HUES6 (cell line): ENCODE measurements at regions not wholly inside any gene's neighbourhood (a gene's known extent, or its start where the extent isn't known, plus 50 kb on each side); places are given as distances from the start of the nearest gene placed in this dataset.
"Not testable (repeated sequence)": the region's sequence is repeated elsewhere in the genome, so short reads cannot be mapped to it uniquely, and the experiment has no call there.

Experiments used
- H3K27ac ChIP-seq: 2 replicates; pipeline ENCODE4 v1.7.0; 2013; ENCODE audit warnings: low read depth, mild to moderate bottlenecking, low read length, inconsistent platforms
- H3K27me3 ChIP-seq: 2 replicates; pipeline ENCODE4 v1.6.1; 2013; ENCODE audit warnings: low read length; ENCODE audit not compliant: control insufficient read depth, insufficient read depth
- H3K36me3 ChIP-seq: 2 replicates; pipeline ENCODE4 v1.6.1; 2013; ENCODE audit warnings: low read length; ENCODE audit not compliant: control insufficient read depth, insufficient read depth
- H3K4me1 ChIP-seq: 2 replicates; pipeline ENCODE4 v1.6.1; 2013; ENCODE audit warnings: low read length; ENCODE audit not compliant: control insufficient read depth, insufficient read depth
- H3K4me3 ChIP-seq: 2 replicates; pipeline ENCODE4 v1.5.1; 2013; ENCODE audit warnings: low read depth, low read length
- H3K9ac ChIP-seq: one replicate; pipeline ENCODE4 v1.6.1; 2013; ENCODE audit warnings: mild to moderate bottlenecking, low read length
- H3K9me3 ChIP-seq: 2 replicates; pipeline ENCODE4 v1.6.1; 2013; ENCODE audit warnings: low read depth, low read length; ENCODE audit not compliant: control insufficient read depth, insufficient read depth

GRCh38 chr16:87207509-87207908, 109.7 kb downstream of the C16orf95 start:
- H3K36me3 ChIP-seq, result no peaks in the 10 kb centered on the region
- 0 out of 2 replicates have a peak, but pooled peaks cover 2% of the 10 kb centered on the region for H3K27me3 ChIP-seq
- no peak overlapping the region for H3K4me3 ChIP-seq
- no peak overlapping the region for H3K9ac ChIP-seq
- H3K27ac ChIP-seq, result no peak overlapping the region
- peaks cover 7% of the 10 kb centered on the region for H3K4me1 ChIP-seq
- peaks cover 9% of the 10 kb centered on the region for H3K9me3 ChIP-seq

GRCh38 chr16:87207965-87208364, 109.2 kb downstream of the C16orf95 start:
- Histone ChIP-seq H3K36me3 (no peaks in the 10 kb centered on the region), H3K27me3 (no peaks in the 10 kb centered on the region), H3K9ac (no peak overlapping the region), H3K4me1 (peaks cover 7% of the 10 kb centered on the region), H3K9me3 (peaks cover 9% of the 10 kb centered on the region), H3K4me3 (no peak overlapping the region), H3K27ac (no peak overlapping the region)

- peaks cover 15% of the 10 kb centered on the region for H3K9me3 ChIP-seq
- not testable (repeated sequence) for H3K4me1 ChIP-seq, H3K4me3 ChIP-seq, H3K27ac ChIP-seq, H3K36me3 ChIP-seq, H3K9ac ChIP-seq, H3K27me3 ChIP-seq
These were observed 108.2 kb downstream of the C16orf95 start for GRCh38 chr16:87208968-87209367.

GRCh38 chr16:87209808-87210512, 107.2 kb downstream of the C16orf95 start:
- no peaks in the 10 kb centered on the region for H3K36me3 ChIP-seq
- H3K27ac ChIP-seq, result no peak overlapping the region
- H3K27me3 ChIP-seq, result no peaks in the 10 kb centered on the region; the same call in 1 of the 2 replicates
- peaks cover 7% of the 10 kb centered on the region for H3K4me1 ChIP-seq
- peaks cover 24% of the 10 kb centered on the region for H3K9me3 ChIP-seq
- no peak overlapping the region for H3K9ac ChIP-seq
- H3K4me3 ChIP-seq, result no peak overlapping the region

GRCh38 chr16:87210894-87211293, 106.3 kb downstream of the C16orf95 start:
- Histone ChIP-seq H3K27me3 (no peaks in the 10 kb centered on the region; the same call in 1 of the 2 replicates), H3K4me1 (peaks cover 7% of the 10 kb centered on the region), H3K27ac (no peak overlapping the region), H3K9ac (no peak overlapping the region), H3K36me3 (no peaks in the 10 kb centered on the region), H3K4me3 (no peak overlapping the region), H3K9me3 (peaks cover 24% of the 10 kb centered on the region)

GRCh38 chr16:87212026-87212425, 105.2 kb downstream of the C16orf95 start:
- H3K4me3 ChIP-seq, result no peak overlapping the region
- no peak overlapping the region for H3K9ac ChIP-seq
- peaks cover 7% of the 10 kb centered on the region for H3K4me1 ChIP-seq
- peaks cover 24% of the 10 kb centered on the region for H3K9me3 ChIP-seq
- H3K36me3 ChIP-seq, result no peaks in the 10 kb centered on the region
- no peaks in the 10 kb centered on the region; the same call in 1 of the 2 replicates for H3K27me3 ChIP-seq
- no peak overlapping the region for H3K27ac ChIP-seq

- H3K27me3 ChIP-seq, result no peaks in the 10 kb centered on the region; the same call in 1 of the 2 replicates
- H3K9ac ChIP-seq, result no peak overlapping the region
- peaks cover 24% of the 10 kb centered on the region for H3K9me3 ChIP-seq
- no peak overlapping the region for H3K27ac ChIP-seq
- no peaks in the 10 kb centered on the region for H3K36me3 ChIP-seq
- H3K4me1 ChIP-seq, result no peaks in the 10 kb centered on the region
- no peak overlapping the region for H3K4me3 ChIP-seq
These were observed 103.7 kb downstream of the C16orf95 start for GRCh38 chr16:87213536-87213935.

GRCh38 chr16:87216148-87216840, 100.9 kb downstream of the C16orf95 start:
- Histone ChIP-seq H3K27ac (no peak overlapping the region), H3K4me3 (no peak overlapping the region), H3K36me3 (no peaks in the 10 kb centered on the region), H3K9me3 (peaks cover 15% of the 10 kb centered on the region; the same call in 1 of the 2 replicates), H3K4me1 (no peaks in the 10 kb centered on the region), H3K27me3 (no peaks in the 10 kb centered on the region; the same call in 1 of the 2 replicates), H3K9ac (no peak overlapping the region)

GRCh38 chr16:87216841-87217275, 100.3 kb downstream of the C16orf95 start:
- no peaks in the 10 kb centered on the region for H3K4me1 ChIP-seq
- no peaks in the 10 kb centered on the region; the same call in 1 of the 2 replicates for H3K27me3 ChIP-seq
- H3K36me3 ChIP-seq, result no peaks in the 10 kb centered on the region
- H3K9ac ChIP-seq, result no peak overlapping the region
- peaks cover 20% of the 10 kb centered on the region; the same call in 1 of the 2 replicates for H3K9me3 ChIP-seq
- no peak overlapping the region for H3K4me3 ChIP-seq
- no peak overlapping the region for H3K27ac ChIP-seq

GRCh38 chr16:87217802-87218201, 99.4 kb downstream of the C16orf95 start:
- H3K4me3 ChIP-seq, H3K36me3 ChIP-seq, H3K27me3 ChIP-seq, H3K27ac ChIP-seq, H3K9ac ChIP-seq, H3K4me1 ChIP-seq: not testable (repeated sequence)
- H3K9me3 ChIP-seq, result peaks cover 26% of the 10 kb centered on the region; the same call in 1 of the 2 replicates
